IMR-90 (cell line): ENCODE measurements at regions not wholly inside any gene's neighbourhood (a gene's known extent, or its start where the extent isn't known, plus 50 kb on each side); places are given as distances from the start of the nearest gene placed in this dataset.

ENCODE experiments used
- ATAC-seq: fragments of 200-7000 bp; cut with Tn5 transposase; 2 replicates; pipeline ENCODE4 v1.9.1; 2020; ENCODE audit warnings: low read depth, mild to moderate bottlenecking, moderate library complexity
- BruUV-seq: library from RNA; stranded (reverse); fragments of 400-500 nt; replicated peaks from 2 replicates; lab custom pipeline; 2021; lab: Mats Ljungman, UMichigan
- CTCF ChIA-PET: fragments of 300-600 bp; formaldehyde crosslinking; extraction: SDS; loops from one replicate; lab custom pipeline; 2021; ENCODE audit warnings: antibody characterized with exemption; lab: Yijun Ruan, JAX
- POLR2A ChIA-PET: fragments of 300-600 bp; sonication (Branson Sonifier 250); formaldehyde crosslinking; loops from one replicate; lab custom pipeline; 2022; ENCODE audit warnings: antibody characterized with exemption; ENCODE audit not compliant: unreplicated experiment; lab: Charles Lee
- DNase-seq: peaks from one replicate; pipeline ENCODE4 v3.0.0; 2013
- H2AFZ ChIP-seq: replicated peaks from 2 replicates; pipeline ENCODE3; 2013; ENCODE audit warnings: low read length, mild to moderate bottlenecking; ENCODE audit not compliant: poor library complexity
- H2AK5ac ChIP-seq: 2 replicates; pipeline ENCODE4 v1.6.1; 2013; ENCODE audit warnings: low read depth, low read length, inconsistent platforms
- H2AK9ac ChIP-seq: replicated peaks from 2 replicates; pipeline ENCODE3; 2013; ENCODE audit warnings: mild to moderate bottlenecking, low read depth, low read length, moderate library complexity; ENCODE audit not compliant: poor library complexity
- H2BK120ac ChIP-seq: 2 replicates; pipeline ENCODE4 v1.6.1; 2013; ENCODE audit warnings: low read depth, low read length, inconsistent platforms
- H2BK15ac ChIP-seq: 3 replicates; pipeline ENCODE4 v1.6.1; 2013; ENCODE audit warnings: low read depth, low read length, inconsistent platforms
- H2BK20ac ChIP-seq: 2 replicates; pipeline ENCODE4 v1.6.1; 2013; ENCODE audit warnings: low read depth, mild to moderate bottlenecking, inconsistent platforms, low read length, moderate library complexity
- H2BK5ac ChIP-seq: 2 replicates; pipeline ENCODE4 v1.6.1; 2013; ENCODE audit warnings: mild to moderate bottlenecking, low read depth, low read length, inconsistent platforms; ENCODE audit not compliant: poor library complexity, severe bottlenecking
- H3K14ac ChIP-seq: replicated peaks from 2 replicates; pipeline ENCODE4 v1.6.1; 2013; ENCODE audit warnings: low read depth, low read length, inconsistent platforms
- H3K18ac ChIP-seq: 2 replicates; pipeline ENCODE4 v1.6.1; 2013; ENCODE audit warnings: low read depth, low read length, control low read depth
- H3K23ac ChIP-seq: 2 replicates; pipeline ENCODE4 v1.6.1; 2013; ENCODE audit warnings: low read depth, low read length, inconsistent platforms
- H3K27ac ChIP-seq: 2 replicates; pipeline ENCODE4 v1.5.1; 2013; ENCODE audit warnings: mild to moderate bottlenecking, control low read depth, low read length; ENCODE audit not compliant: insufficient read depth
- H3K27me3 ChIP-seq: 2 replicates; pipeline ENCODE4 v1.6.1; 2013; ENCODE audit warnings: low read length; ENCODE audit not compliant: control insufficient read depth, insufficient read depth
- H3K36me3 ChIP-seq: 2 replicates; pipeline ENCODE4 v1.6.1; 2013; ENCODE audit warnings: low read length, mixed read lengths; ENCODE audit not compliant: control insufficient read depth, insufficient read depth
- H3K4ac ChIP-seq: 2 replicates; pipeline ENCODE4 v1.6.1; 2013; ENCODE audit warnings: low read depth, low read length, inconsistent platforms
- H3K4me1 ChIP-seq: 2 replicates; pipeline ENCODE4 v1.6.1; 2013; ENCODE audit warnings: low read length, mixed read lengths; ENCODE audit not compliant: control insufficient read depth, insufficient read depth
- H3K4me2 ChIP-seq: 2 replicates; pipeline ENCODE4 v1.6.1; 2013; ENCODE audit warnings: low read depth, mild to moderate bottlenecking, control low read depth, low read length, moderate library complexity
- H3K4me3 ChIP-seq: 2 replicates; pipeline ENCODE4 v1.5.1; 2013; ENCODE audit warnings: low read depth, mild to moderate bottlenecking, control low read depth, low read length, moderate library complexity; ENCODE audit not compliant: insufficient read depth
- H3K56ac ChIP-seq: 2 replicates; pipeline ENCODE4 v1.6.1; 2013; ENCODE audit warnings: low read length, inconsistent platforms; ENCODE audit not compliant: insufficient read depth; ENCODE audit errors: extremely low read depth
- H3K79me1 ChIP-seq, 2 experiments: 2 replicates each; pipeline ENCODE4 v1.6.1; 2013; ENCODE audit warnings: low read length in 2 of 2, inconsistent platforms in 1 of 2, low read depth in 1 of 2
- H3K9ac ChIP-seq: 2 replicates; pipeline ENCODE4 v1.6.1; 2013; ENCODE audit warnings: low read depth, low read length, control low read depth
- H3K9me1 ChIP-seq: 2 replicates; pipeline ENCODE4 v1.6.1; 2013; ENCODE audit warnings: low read length, inconsistent platforms; ENCODE audit not compliant: insufficient read depth
- H3K9me3 ChIP-seq: 2 replicates; pipeline ENCODE4 v1.6.1; 2013; ENCODE audit warnings: low read length; ENCODE audit not compliant: control insufficient read depth, insufficient read depth
- H4K20me1 ChIP-seq: 2 replicates; pipeline ENCODE4 v1.6.1; 2013; ENCODE audit warnings: low read length, inconsistent platforms; ENCODE audit not compliant: insufficient read depth
- H4K5ac ChIP-seq: 2 replicates; pipeline ENCODE4 v1.6.1; 2013; ENCODE audit warnings: mild to moderate bottlenecking, low read depth, low read length, control low read depth
- H4K8ac ChIP-seq, 2 experiments: 2 replicates each; pipeline ENCODE4 v1.6.1; 2013; ENCODE audit warnings: low read depth in 2 of 2, low read length in 2 of 2, control low read depth in 1 of 2, inconsistent platforms in 1 of 2
- H4K91ac ChIP-seq: 2 replicates; pipeline ENCODE4 v1.6.1; 2013; ENCODE audit warnings: low read depth, low read length, inconsistent platforms; ENCODE audit not compliant: insufficient read depth
- BHLHE40 ChIP-seq: fragments of 150-350 bp; IDR thresholded peaks from 2 replicates; pipeline ENCODE4 v1.6.1; 2016; ENCODE audit warnings: mild to moderate bottlenecking, low read depth, low read length
- CEBPB ChIP-seq: IDR thresholded peaks from 2 replicates; pipeline ENCODE4 v1.6.1; 2012; ENCODE audit warnings: low read depth, low read length, improper control_type of control experiment
- CHD1 ChIP-seq: IDR thresholded peaks from 2 replicates; pipeline ENCODE4 v1.6.1; 2012; ENCODE audit warnings: low read depth, low read length, improper control_type of control experiment
- FOS ChIP-seq: fragments of 150-350 bp; IDR thresholded peaks from 2 replicates; pipeline ENCODE4 v1.6.1; 2016; ENCODE audit warnings: low read depth, low read length
- MAFK ChIP-seq: IDR thresholded peaks from 2 replicates; pipeline ENCODE4 v1.6.1; 2012; ENCODE audit warnings: low read depth, low read length, improper control_type of control experiment
- MAZ ChIP-seq: IDR thresholded peaks from 2 replicates; pipeline ENCODE4 v1.6.1; 2012; ENCODE audit warnings: low read depth, mild to moderate bottlenecking, low read length, improper control_type of control experiment, moderate library complexity, borderline replicate concordance
- MXI1 ChIP-seq: IDR thresholded peaks from 2 replicates; pipeline ENCODE4 v1.6.1; 2012; ENCODE audit warnings: low read depth, mild to moderate bottlenecking, low read length, moderate library complexity, borderline replicate concordance
- NFE2L2 ChIP-seq: fragments of 150-350 bp; IDR thresholded peaks from 2 replicates; pipeline ENCODE4 v1.6.1; 2016; ENCODE audit warnings: low read depth, mild to moderate bottlenecking, low read length
- POLR2A ChIP-seq: IDR thresholded peaks from 2 replicates; pipeline ENCODE4 v1.6.1; 2012; ENCODE audit warnings: mild to moderate bottlenecking, low read depth, low read length
- RAD21 ChIP-seq: IDR thresholded peaks from 2 replicates; pipeline ENCODE4 v1.6.1; 2012; ENCODE audit warnings: low read length, improper control_type of control experiment
- RCOR1 ChIP-seq: IDR thresholded peaks from 2 replicates; pipeline ENCODE4 v1.6.1; 2012; ENCODE audit warnings: mild to moderate bottlenecking, low read length, improper control_type of control experiment; ENCODE audit not compliant: insufficient replicate concordance
- RFX5 ChIP-seq: IDR thresholded peaks from 2 replicates; pipeline ENCODE4 v1.8.0; 2012; ENCODE audit warnings: low read depth, mild to moderate bottlenecking, low read length, moderate library complexity
- SMC3 ChIP-seq: fragments of 150-350 bp; IDR thresholded peaks from 2 replicates; pipeline ENCODE4 v1.6.1; 2016; ENCODE audit warnings: low read depth, mild to moderate bottlenecking, antibody characterized with exemption, low read length, moderate library complexity
- WGBS, 2 experiments: methylation state at CpG; one replicate each; pipeline versions ENCODE4 v1.1.5 to v1.1.7; 2013; ENCODE audit warnings: missing lambda C conversion rate in 2 of 2; ENCODE audit not compliant: insufficient read length in 1 of 2; ENCODE audit errors: extremely low coverage in 2 of 2; 5-methylcytosine and 5-hydroxymethylcytosine counted together
- dilution Hi-C: fragments of 300-500 bp; cut with HindIII; formaldehyde crosslinking; loops from one replicate; pipeline ENCODE4 v1.14.3; 2018; ENCODE audit warnings: low sequenced_read_pairs; ENCODE audit not compliant: unreplicated experiment
- in situ Hi-C: fragments of 300-500 bp; cut with MboI; formaldehyde crosslinking; loops from 3 replicates; pipeline ENCODE4 v1.14.3; 2019; ENCODE audit warnings: low sequenced_read_pairs, inconsistent platforms, mixed read lengths
- intact Hi-C: fragments of 100-400 bp; cut with micrococcal nuclease; formaldehyde crosslinking; loops from 2 replicates; pipeline ENCODE4 v1.10.0; 2022
- TF ChIP-seq, protein P1 (sequence below): fragments of 150-350 bp; IDR thresholded peaks from 2 replicates; pipeline ENCODE4 v1.6.1; 2017; ENCODE audit warnings: mild to moderate bottlenecking, antibody characterized with exemption, low read length, low read depth
- TF ChIP-seq, protein P2 (sequence below): conservative IDR thresholded peaks from 2 replicates; pipeline ENCODE4 v1.5.1; 2012; ENCODE audit warnings: mild to moderate bottlenecking, low read depth, low read length, improper control_type of control experiment
- TF ChIP-seq, protein P3 (sequence below): fragments of 150-350 bp; IDR thresholded peaks from 2 replicates; pipeline ENCODE4 v1.6.1; 2016; ENCODE audit warnings: low read depth, mild to moderate bottlenecking, low read length, moderate library complexity, borderline replicate concordance

DNA sequence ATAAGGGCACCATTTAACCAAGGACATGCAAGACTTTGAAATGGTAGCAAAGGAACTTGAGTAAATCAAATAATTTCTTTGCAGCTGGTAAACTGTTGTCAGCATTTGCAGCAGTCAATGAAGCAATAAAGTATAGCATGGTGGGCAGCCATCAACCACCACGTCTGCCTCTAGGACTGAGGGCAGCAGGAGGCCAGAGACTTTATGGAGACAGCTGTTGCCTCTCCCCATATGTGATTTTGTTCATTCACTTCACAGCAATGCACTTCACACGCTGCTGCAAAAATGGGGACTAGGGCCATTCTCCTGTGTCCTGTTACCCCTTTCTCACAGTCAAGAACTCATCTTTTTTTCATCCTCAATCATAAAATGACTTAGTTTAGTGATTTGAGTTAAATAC, 51.3 kb upstream of the PCDH9 start:
- DNase-seq (no peak), ATAC-seq (no peak)
- Histone ChIP-seq H2BK20ac (no peak overlapping the region), H2AK5ac (no peak overlapping the region), H2BK15ac (no peak overlapping the region), H4K8ac (no peak overlapping the region), H3K4me3 (no peak overlapping the region), H3K9ac (no peak overlapping the region), H4K20me1 (no peaks in the 10 kb centered on the region), H3K79me1 (no peaks in the 10 kb centered on the region), H2AK9ac (no peak overlapping the region), H2BK120ac (no peak overlapping the region), H3K4ac (no peak overlapping the region), H3K27ac (no peak overlapping the region), H2BK5ac (no peak overlapping the region), H3K14ac (no peak overlapping the region), H4K91ac (no peak overlapping the region), H2AFZ (no peak overlapping the region), H3K4me1 (peaks cover 6% of the 10 kb centered on the region), H3K9me1 (no peaks in the 10 kb centered on the region), H3K23ac (no peak overlapping the region), H4K5ac (no peak overlapping the region), H3K27me3 (no peaks in the 10 kb centered on the region), H3K18ac (no peak overlapping the region), H3K36me3 (no peaks in the 10 kb centered on the region), H3K9me3 (no peaks in the 10 kb centered on the region), H3K56ac (no peak overlapping the region), H3K4me2 (no peak overlapping the region)
- TF ChIP-seq, protein P1, sequence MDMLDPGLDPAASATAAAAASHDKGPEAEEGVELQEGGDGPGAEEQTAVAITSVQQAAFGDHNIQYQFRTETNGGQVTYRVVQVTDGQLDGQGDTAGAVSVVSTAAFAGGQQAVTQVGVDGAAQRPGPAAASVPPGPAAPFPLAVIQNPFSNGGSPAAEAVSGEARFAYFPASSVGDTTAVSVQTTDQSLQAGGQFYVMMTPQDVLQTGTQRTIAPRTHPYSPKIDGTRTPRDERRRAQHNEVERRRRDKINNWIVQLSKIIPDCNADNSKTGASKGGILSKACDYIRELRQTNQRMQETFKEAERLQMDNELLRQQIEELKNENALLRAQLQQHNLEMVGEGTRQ, result no peak
- no peak for TF ChIP-seq BHLHE40
- TF ChIP-seq NFE2L2, result no peak
- TF ChIP-seq MXI1, result no peak
- no peak for TF ChIP-seq RAD21
- TF ChIP-seq CEBPB, result no peak
- TF ChIP-seq SMC3, result no peak
- TF ChIP-seq, protein P2, sequence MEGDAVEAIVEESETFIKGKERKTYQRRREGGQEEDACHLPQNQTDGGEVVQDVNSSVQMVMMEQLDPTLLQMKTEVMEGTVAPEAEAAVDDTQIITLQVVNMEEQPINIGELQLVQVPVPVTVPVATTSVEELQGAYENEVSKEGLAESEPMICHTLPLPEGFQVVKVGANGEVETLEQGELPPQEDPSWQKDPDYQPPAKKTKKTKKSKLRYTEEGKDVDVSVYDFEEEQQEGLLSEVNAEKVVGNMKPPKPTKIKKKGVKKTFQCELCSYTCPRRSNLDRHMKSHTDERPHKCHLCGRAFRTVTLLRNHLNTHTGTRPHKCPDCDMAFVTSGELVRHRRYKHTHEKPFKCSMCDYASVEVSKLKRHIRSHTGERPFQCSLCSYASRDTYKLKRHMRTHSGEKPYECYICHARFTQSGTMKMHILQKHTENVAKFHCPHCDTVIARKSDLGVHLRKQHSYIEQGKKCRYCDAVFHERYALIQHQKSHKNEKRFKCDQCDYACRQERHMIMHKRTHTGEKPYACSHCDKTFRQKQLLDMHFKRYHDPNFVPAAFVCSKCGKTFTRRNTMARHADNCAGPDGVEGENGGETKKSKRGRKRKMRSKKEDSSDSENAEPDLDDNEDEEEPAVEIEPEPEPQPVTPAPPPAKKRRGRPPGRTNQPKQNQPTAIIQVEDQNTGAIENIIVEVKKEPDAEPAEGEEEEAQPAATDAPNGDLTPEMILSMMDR, result no peak
- TF ChIP-seq RCOR1, result no peak
- TF ChIP-seq MAFK, result no peak
- TF ChIP-seq, protein P3, sequence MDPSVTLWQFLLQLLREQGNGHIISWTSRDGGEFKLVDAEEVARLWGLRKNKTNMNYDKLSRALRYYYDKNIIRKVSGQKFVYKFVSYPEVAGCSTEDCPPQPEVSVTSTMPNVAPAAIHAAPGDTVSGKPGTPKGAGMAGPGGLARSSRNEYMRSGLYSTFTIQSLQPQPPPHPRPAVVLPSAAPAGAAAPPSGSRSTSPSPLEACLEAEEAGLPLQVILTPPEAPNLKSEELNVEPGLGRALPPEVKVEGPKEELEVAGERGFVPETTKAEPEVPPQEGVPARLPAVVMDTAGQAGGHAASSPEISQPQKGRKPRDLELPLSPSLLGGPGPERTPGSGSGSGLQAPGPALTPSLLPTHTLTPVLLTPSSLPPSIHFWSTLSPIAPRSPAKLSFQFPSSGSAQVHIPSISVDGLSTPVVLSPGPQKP, result no peak
- no peak for TF ChIP-seq RFX5
- TF ChIP-seq CHD1, result no peak
- TF ChIP-seq MAZ, result no peak
- TF ChIP-seq POLR2A, result no peak
- TF ChIP-seq FOS, result no peak
- in situ Hi-C loops (no loop called here), dilution Hi-C loops (no loop called here), intact Hi-C loops (loop anchor here (10.0 kb wide), 1 partner anchor 453 kb away; no protein-coding TSS in a partner anchor)
- POLR2A ChIA-PET, result no interaction called here
- WGBS, 2 experiments, result no CpG with 5 or more reads among the region's 2 CpGs
- BruUV-seq, result no TSS peak
- CTCF ChIA-PET, result no interaction called here
